GM12891 (cell line): ENCODE measurements at regions not wholly inside any gene's neighbourhood (a gene's known extent, or its start where the extent isn't known, plus 50 kb on each side); places are given as distances from the start of the nearest gene placed in this dataset.
"Not testable (repeated sequence)": the region's sequence is repeated elsewhere in the genome, so short reads cannot be mapped to it uniquely, and the experiment has no call there.

Experiments
- DNase-seq: peaks from one replicate; pipeline ENCODE4 v3.0.0; 2011; ENCODE audit warnings: low spot score; ENCODE audit not compliant: insufficient read length
- FAIRE-seq: peaks from 2 replicates; lab custom pipeline; 2011; peaks lifted over from hg19 to GRCh38; lab: Jason Lieb, UNC
- PAX5 ChIP-seq: IDR thresholded peaks from 2 replicates; pipeline ENCODE4 v1.6.1; 2011; ENCODE audit warnings: low read length, moderate library complexity, mild to moderate bottlenecking; ENCODE audit not compliant: insufficient read depth, severe bottlenecking
- POLR2A ChIP-seq: IDR thresholded peaks from 2 replicates; pipeline ENCODE4 v1.6.1; 2011; ENCODE audit warnings: low read depth, low read length, control low read depth
- POLR2AphosphoS5 ChIP-seq: IDR thresholded peaks from 2 replicates; pipeline ENCODE4 v1.6.1; 2011; ENCODE audit warnings: low read depth, low read length, control low read depth
- POU2F2 ChIP-seq: IDR thresholded peaks from 2 replicates; pipeline ENCODE4 v1.6.1; 2011; ENCODE audit warnings: low read depth, mild to moderate bottlenecking, control low read depth, low read length, moderate library complexity
- SPI1 ChIP-seq: IDR thresholded peaks from 2 replicates; pipeline ENCODE4 v1.6.1; 2011; ENCODE audit warnings: low read depth, low read length, control low read depth
- TAF1 ChIP-seq: IDR thresholded peaks from 2 replicates; pipeline ENCODE4 v1.6.1; 2011; ENCODE audit warnings: low read depth, low read length, control low read depth

DNA sequence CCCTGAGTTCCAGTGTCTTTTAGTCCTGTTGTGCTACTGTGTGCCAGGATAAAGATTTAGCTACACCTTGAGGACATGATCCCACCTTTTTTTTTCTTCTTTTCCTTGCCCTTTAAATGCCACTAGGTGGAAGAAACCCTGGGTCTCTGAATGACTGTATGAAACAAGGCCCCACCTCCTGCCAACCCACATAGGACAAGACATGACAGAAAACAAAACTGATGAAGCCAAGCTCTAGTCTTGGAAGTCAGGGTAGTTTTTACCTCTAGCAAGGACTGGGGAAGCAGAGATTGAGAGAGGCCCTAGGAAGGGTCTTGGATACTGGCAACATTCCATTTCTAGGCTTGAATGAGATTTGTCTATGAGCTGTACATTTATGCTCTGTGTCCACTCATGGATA lies 410.7 kb downstream of the MIAT start:
- FAIRE-seq, result no peak
- DNase-seq, result no peak
- TF ChIP-seq SPI1, result no peak
- TF ChIP-seq TAF1, result no peak
- TF ChIP-seq POLR2AphosphoS5, result no peak
- TF ChIP-seq POLR2A, result no peak
- TF ChIP-seq PAX5, result no peak
- TF ChIP-seq POU2F2, result no peak

DNA sequence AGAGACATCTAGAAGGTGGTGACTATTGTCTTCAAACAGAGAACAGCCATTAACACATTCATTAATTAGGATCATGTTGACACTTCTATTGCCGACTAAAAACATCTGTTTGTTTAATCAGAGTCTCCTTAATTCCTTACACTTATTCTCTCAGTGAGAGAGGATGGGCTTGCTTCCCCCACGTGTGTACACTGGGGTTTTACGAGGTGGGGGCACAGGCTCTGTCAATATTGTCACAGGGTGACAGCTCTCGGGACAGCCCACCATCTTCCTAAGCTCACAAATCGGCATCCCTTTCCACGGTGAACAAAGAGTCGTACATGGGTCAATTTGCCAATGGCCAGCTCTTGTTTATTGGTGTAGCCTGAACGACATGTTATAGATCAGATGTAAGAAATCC lies 413.2 kb downstream of the MIAT start:
- DNase-seq (no peak), FAIRE-seq (no peak)
- TF ChIP-seq POLR2AphosphoS5 (no peak), PAX5 (no peak), POU2F2 (no peak), SPI1 (no peak), POLR2A (no peak), TAF1 (no peak)

DNA sequence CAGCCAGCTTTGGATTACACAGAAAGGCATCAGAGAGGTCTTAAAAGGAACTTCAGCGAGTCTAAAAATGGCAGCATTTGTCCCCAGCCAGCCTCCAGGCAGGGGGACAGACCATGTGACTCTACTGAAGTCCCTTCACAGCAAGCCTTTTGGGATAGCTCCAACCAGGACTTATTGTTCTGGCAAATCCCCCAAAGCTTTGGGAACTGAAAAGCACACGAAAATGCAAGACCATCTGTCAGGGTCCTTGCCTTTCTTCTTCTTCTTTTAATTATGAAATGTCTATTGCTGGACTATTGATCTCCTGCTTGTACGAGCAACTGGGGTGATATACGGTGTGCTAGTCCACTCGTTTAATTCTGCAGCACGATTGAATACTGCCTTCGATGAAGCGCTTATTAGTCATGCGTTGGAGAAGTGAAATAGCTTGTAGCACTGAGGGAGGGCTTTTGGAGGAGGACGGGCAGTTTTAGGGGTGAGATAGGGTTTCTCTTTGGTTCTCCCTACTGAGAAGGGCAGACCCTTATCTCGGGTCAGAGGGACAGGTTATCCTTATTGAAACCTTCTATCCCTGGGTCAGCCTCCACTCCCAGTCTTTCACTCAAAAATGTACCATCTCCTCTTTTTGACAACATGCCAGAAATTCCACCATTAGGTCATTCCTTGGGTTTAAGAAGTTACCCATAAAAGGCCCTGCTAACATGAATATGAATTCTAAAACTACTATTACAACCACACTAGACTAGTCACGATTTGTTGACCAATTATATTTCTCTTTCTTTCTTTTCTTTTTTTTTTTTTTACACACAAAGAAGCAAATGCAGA lies 416.4 kb downstream of the MIAT start:
- FAIRE-seq, result no peak
- TF ChIP-seq PAX5 (no peak), POLR2AphosphoS5 (no peak), POU2F2 (no peak), TAF1 (no peak), POLR2A (no peak), SPI1 (no peak)
- no peak for DNase-seq

DNA sequence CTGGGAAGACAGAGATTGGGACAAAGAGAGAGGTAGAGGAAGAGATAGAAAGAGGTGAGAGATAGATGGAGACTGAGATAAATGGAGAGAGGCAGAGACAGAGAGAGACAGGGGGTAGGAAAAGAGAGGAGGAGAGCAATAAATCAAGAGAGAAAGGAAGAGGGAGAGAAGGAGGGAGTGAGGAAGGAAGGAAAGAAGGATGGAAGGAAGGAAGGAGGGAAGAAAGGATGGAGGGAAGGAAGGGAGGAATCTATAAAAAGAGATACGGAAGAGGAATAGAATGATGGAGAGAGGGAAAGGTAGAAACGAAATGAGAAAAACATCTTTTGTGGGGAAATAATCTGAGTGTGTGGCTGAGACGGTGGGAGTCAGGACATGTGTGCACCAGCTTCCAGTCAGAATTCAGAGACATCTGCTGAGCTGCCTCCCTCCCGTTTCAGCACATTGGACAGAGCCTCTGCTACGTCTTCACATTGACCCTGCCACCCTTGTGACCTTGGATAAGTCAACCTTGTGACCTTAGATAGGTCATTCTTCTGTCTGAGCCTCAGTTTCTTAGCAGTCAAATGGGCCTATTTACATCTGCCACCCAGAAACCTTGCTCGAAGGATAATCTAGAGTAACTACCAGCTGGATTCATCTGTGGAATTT lies 417.8 kb downstream of the MIAT start:
- no peak for FAIRE-seq
- no peak for DNase-seq

DNA sequence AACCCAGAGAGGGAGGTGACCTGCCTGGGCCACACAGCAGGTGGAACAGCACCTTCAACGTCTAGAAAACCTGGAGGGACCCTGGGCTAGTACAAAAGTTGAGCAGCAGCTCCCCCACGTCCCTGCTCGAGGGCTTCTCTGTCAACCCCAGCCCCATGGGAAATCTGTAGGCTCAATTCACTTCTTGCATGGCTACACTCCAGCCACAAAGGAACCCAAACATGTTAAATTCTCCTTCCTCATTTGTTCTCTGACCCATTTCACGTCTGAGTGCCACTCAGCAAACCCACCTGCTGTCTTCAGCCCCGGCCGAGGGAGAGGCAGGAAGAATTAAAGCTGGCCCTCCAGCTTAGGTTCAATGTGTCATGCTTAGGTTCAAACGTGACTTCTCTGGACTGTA lies 418.5 kb downstream of the MIAT start:
- no peak for FAIRE-seq
- no peak for DNase-seq
- TF ChIP-seq SPI1 (no peak), POU2F2 (no peak)

More for the DNA sequence above, 417.8 kb downstream of the MIAT start:
- TF ChIP-seq POLR2AphosphoS5 (no peak), TAF1 (no peak), PAX5 (no peak), POLR2A (no peak), SPI1 (no peak), POU2F2 (no peak)

DNA sequence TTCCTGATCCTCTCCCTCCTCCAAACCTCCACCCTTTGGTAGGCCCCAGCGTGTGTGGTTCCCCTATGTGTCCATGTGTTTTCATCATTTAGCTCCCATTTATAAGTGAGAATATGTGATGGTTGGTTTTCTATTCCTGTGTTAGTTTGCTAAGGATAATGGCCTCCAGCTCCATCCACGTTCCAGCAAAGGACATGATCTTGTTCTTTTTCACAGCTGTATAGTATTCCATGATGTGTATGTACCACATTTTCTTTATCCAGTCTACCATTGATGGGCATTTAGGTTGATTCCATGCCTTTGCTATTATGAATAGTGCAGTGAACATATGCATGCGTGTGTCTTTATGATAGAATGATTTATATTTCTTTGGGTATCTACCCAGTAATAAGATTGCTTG lies 420.7 kb downstream of the MIAT start:
- FAIRE-seq, DNase-seq: not testable (repeated sequence)

DNA sequence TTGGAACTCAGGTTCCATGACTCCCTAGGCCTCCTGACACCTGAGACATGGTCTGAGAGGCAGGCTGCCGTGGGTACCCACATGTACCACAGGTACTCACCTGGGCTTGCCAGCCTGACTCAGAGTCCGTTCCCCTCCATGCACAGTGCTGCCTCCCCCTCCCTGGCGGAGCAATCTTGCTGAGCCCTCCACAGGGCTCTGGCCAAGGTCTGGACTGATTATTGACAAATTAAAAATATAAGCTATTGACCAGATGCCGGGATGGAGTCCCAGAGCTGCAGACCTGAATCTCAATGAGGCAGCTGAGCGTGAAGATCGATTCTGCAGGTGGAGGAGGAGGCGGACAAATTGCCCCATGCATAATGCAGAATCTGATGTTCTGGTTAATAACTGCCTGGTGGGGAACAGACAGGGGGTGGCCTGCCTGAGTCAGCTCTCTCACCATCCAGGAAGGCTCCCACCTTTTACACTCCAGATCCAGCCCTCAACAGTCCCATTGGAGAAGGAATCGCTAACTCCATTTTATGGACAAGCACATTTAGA lies 422.7 kb downstream of the MIAT start:
- TF ChIP-seq POLR2AphosphoS5 (no peak), POU2F2 (no peak), POLR2A (no peak), PAX5 (no peak), SPI1 (no peak), TAF1 (no peak)
- FAIRE-seq (no peak), DNase-seq (no peak)

DNA sequence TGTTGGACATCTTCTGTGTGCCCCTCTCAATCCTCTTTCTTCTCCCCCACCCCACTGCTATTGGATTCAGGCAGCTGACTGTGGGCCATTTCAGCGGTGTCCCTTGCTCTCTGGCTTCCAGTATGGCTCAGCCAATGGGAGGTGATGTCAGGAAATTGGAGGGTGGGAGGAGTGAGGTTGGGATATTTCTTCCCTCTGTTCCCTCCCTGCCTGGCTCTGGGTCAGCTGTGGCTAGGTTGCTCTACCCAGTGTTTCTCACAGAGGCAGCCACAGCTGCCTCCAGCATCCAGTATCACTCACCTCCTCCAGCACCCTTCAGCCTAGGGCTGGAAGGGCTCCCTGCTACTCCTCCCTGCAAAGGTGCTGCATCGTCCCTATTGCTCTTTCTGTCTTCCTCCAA lies 423.5 kb downstream of the MIAT start:
- DNase-seq, result no peak
- FAIRE-seq, result no peak
- no peak for TF ChIP-seq POLR2AphosphoS5
- TF ChIP-seq TAF1, result no peak
- no peak for TF ChIP-seq POLR2A
- no peak for TF ChIP-seq SPI1
- no peak for TF ChIP-seq PAX5
- no peak for TF ChIP-seq POU2F2

DNA sequence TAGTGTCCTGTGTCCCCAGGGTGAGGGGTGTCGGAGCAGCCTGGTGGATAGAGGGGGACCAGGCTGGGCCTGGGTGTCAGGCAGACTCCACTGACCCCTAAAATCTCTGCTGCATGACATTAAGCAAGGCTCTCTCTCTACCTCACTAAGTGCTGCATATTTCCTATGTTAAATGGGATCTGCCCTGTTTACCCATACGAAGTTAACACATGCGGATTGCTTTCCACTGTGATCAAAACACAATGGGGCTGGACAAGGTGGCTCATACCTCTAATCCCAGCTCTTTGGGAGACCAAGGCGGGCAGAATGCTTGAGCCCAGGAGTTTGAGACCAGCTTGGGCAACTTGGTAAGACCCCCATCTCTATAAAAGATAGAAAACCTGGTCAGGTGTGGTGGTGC lies 426.2 kb downstream of the MIAT start:
- no peak for TF ChIP-seq POLR2A
- TF ChIP-seq TAF1, result no peak
- no peak for TF ChIP-seq PAX5
- TF ChIP-seq POU2F2, result no peak
- no peak for TF ChIP-seq SPI1
- no peak for TF ChIP-seq POLR2AphosphoS5
- DNase-seq (no peak), FAIRE-seq (no peak)
